NB4 (cell line): ENCODE measurements at regions not wholly inside any gene's neighbourhood (a gene's known extent, or its start where the extent isn't known, plus 50 kb on each side); places are given as distances from the start of the nearest gene placed in this dataset.

Experiments used
- POLR2A ChIP-seq: IDR thresholded peaks from 2 replicates; pipeline ENCODE4 v1.6.1; 2011; ENCODE audit warnings: mild to moderate bottlenecking; ENCODE audit not compliant: insufficient read length; ENCODE audit errors: extremely low read depth
- TF ChIP-seq, protein P1 (sequence below): IDR thresholded peaks from one replicate; pipeline ENCODE4 v1.5.1; 2012; ENCODE audit warnings: low read depth, low read length

GRCh38 chr3:30289324-30289723 lies 317.1 kb upstream of the TGFBR2 start:
- TF ChIP-seq, protein P1, sequence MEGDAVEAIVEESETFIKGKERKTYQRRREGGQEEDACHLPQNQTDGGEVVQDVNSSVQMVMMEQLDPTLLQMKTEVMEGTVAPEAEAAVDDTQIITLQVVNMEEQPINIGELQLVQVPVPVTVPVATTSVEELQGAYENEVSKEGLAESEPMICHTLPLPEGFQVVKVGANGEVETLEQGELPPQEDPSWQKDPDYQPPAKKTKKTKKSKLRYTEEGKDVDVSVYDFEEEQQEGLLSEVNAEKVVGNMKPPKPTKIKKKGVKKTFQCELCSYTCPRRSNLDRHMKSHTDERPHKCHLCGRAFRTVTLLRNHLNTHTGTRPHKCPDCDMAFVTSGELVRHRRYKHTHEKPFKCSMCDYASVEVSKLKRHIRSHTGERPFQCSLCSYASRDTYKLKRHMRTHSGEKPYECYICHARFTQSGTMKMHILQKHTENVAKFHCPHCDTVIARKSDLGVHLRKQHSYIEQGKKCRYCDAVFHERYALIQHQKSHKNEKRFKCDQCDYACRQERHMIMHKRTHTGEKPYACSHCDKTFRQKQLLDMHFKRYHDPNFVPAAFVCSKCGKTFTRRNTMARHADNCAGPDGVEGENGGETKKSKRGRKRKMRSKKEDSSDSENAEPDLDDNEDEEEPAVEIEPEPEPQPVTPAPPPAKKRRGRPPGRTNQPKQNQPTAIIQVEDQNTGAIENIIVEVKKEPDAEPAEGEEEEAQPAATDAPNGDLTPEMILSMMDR, result no peak
- no peak for TF ChIP-seq POLR2A
